ENCODE measurements at regions not wholly inside any gene's neighbourhood (a gene's known extent, or its start where the extent isn't known, plus 50 kb on each side); places are given as distances from the start of the nearest gene placed in this dataset.

DNA sequence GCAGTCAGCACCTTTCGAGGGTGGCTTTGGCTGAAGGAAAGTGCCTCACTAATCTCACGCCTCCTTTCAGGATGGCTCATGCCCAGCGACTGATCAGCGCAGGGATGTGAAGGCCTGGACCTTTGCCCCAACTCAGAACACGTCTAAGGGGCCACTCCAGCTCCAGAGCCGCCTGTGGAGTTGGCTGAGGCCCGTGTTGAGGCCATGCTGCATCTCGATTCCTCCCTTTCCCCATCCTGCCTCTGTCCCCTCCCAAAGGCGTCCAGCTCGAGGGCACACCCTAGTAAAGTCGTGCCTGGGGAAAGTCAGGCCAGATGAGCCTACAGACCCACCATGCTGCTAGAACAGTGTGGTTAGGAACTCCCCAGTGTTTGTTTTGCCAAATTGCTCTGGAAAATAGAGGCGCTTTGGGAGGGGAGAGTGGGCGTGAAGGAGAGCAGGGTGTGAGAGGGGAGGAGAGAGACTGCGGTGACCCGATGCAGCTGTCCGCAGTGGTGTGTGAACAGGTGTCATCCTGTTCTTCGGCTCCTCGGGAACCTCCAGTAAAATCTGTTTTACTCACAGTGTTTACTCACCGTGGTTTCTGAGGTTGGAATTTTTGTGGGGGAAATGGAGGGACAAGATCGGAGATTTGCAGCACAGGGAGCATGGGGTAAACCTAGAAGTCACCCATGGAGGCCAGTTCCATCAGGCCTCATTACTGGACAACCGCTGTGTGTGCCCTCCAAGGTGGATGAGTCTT is 85.0 kb upstream of the PMEPA1 start:
- DNase-seq, result no peak

DNA sequence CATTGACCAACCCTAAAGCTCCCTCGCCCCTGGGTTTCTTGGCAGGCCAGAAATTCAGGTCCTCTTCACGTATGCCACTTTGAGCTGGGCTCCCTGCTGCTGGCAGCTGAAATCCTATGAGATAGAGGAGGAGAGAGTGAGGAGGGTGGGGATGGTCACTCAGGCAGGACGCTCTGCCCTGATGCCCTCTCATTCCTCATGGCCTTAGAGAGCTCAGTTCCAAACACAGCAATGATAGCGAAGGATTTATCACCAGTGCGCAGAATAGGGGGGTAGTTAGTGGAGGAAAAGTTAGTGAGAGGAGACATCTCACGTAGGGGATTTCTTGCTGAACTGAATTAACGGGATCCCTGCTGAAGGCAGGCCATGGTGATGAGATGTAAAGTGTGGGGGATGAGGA is 84.2 kb upstream of the PMEPA1 start:
- DNase-seq, result no peak

DNA sequence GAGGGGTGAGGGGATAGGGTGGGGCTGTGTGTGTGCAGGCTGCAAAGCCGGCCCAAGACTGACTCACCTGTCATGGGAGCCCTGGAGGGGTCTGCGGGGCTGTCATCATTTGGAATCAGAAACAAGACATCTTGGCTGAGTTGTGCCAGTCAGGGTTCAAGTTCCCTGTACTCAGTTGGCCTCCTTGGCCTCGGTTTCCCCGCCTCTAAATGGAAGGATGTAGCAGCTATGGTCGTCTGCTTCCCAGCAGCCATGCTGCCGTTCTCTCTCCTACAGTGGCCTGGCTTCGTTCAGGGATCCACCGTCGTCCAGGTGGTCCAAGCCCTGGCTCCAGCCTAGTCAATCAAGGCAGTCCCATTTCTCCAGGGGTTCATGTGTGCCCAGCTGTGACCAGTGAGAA is 83.6 kb upstream of the PMEPA1 start:
- no peak for DNase-seq

DNA sequence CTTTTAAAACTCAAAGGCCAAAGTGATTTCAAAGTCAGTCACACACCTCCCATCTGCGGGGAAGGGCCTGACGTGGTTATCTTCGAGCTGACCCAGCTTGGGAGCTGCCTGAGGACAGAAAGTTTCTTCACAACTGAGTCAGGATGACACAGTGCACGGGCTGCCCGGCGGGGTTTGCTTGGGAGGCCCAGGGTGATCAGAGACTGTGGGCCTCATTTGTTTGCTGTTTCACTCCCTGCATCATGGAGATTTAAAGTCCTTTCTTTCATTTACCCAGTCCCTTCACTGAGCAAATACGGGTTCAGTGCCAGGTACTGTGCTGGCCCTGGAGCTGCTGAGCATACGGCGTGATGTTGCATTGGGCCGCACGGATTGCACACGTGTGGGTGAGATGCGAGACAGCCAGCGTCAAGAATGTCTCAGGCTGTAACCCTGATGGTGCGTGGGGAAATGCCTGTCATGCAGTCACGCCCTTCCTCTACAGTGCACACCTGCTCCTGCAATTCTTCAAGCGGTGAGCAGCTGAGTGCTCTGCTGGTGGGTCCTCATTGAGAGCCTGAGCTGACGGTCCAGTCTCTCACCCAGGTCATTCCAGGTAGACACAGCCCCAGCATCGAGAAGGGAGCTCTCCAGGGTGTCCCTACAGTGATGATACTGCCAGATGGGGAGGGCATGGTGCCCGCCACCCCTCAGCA is 82.7 kb upstream of the PMEPA1 start:
- DNase-seq, result no peak

DNA sequence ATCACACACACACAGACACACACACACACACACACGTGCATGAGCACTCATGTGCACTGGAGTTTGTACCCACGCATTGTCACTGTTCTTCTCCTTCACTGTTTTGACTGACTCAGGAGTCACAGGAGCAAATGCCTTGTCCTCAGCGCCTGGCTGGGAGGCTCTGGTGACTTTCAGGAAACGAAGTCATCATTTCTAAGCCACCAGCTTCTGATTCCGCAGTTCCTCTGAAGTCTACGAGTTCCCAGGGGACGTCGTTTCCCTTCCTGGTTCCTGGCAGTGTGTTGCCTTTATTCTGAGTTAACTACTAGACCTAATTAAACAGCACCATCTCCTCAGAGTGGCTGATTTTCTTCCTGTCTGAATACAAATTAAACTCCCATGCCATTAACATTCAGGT is 82.2 kb upstream of the PMEPA1 start:
- DNase-seq, result no peak

DNA sequence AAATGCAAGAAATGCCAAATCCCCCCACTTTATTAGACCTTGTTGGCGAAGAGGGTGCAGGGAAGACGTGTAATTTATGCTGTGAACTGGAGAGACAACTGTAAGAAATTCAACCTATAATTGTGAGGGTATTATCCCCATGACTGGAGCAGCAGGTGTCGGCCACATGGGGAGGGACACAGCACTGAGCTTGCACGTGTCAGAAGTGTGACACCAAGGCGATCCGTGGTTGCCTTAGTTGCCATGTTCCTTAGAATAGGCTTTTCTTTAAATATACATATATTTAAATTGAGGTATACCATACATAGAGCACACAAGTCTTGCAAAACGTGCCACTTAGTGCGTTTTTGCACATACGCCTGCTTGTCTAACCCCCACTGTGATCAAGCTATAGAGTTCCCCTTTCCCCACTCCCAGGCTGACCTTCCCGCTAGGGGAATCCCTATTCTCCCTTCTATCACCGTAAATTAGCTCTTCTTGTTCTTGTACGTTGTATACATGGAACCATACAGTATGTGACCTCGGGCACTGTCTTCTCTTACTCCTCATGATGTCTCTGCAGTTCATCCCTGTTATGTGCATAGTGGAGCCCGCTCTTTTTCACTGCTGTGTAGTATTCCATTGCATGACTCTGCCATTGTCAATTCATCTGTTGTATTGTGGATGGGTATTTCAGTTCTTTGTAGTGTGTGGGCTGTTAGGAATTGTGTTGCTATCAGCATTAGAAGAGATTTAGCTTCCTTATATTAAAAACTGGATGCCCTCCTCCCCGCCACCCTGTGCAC is 81.6 kb upstream of the PMEPA1 start:
- DNase-seq, result no peak

DNA sequence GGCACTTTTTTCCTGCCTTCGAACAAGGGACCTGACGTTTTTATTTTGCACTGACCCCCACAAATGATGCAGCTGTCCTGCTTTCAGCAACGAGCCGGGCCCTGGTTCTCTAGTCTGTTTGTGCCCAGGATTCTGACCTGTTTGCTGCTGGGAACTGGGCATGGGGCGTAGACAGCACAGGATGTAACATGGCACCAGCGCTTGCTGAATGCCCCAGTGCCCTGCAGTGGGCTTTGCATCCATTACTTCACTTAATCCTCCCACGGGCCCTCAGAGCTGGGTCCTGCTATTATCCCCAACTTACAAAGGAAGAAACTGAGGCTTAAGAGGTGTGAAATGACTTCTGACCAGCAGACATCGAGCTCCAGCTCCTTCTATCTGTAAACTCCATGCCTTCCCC is 80.4 kb upstream of the PMEPA1 start:
- no peak for DNase-seq

DNA sequence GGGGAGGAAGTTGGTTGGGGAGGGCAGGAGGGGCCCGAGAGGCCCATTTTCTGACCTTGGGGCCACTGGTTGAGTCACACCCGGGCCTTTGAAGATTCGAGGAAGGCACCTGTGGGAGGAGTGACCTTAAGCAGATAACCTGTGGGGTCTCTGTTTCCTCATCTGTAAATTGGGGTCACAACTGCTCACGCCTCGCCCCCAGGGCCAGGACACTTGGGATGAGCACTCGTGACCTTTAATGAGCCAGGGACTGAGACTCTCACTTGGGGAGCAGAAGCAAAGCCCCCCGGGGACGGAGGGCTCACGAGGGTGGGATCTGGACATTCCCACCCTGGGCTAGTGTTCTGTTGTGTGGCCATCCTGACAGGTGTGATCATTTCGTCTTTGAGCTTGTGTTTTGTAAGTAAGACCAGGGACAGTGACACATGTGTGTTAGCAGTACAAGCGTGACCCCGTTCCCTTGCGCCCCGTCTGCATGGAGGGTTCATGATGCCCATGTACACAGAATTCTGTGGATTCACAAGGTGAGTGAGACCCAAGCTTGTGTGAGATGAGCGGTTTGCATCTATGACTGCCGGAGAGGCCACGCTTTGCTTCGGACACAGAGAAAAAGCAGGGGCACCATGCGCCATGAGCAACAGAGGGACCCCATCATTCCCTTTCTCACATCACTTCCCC is 79.3 kb upstream of the PMEPA1 start:
- no peak for DNase-seq

DNA sequence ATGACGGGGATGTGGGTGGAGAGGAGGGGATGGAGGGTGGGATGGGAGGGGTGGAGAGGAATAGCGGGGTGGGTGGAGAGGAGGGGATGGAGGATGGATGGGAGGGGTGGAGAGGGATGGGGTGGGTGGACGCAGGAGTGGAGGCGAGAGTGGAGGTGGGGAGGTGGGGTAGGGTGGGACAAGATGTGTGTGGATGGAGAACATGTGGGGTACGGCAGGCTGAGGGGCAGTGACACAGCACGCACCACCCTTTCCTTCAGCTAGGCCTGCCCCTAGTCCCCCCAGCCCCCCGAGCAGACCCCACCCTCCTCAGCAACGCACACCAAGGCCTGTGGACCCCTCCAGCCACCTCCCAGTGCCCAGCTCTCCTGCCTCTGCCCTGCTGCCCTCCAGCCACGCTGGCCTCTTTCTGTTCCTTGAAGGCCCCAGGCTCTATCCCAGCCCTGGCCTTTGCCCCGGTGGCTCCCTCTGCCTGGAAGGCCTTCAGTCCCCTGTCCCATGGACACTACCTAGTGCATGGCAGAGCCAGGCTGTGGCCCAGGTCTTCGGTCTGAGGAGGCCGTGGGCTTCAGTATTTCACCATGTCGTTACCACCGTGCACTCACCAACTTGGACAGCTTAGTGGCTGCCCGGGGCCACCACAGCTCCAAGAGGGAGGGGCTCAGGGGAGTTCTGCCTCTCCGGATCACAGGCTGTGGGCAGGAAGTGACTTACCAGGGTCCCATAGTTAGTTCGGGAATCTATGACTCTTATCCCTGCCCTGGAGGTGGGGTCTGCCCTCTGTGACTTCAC is 78.4 kb upstream of the PMEPA1 start:
- no peak for DNase-seq

DNA sequence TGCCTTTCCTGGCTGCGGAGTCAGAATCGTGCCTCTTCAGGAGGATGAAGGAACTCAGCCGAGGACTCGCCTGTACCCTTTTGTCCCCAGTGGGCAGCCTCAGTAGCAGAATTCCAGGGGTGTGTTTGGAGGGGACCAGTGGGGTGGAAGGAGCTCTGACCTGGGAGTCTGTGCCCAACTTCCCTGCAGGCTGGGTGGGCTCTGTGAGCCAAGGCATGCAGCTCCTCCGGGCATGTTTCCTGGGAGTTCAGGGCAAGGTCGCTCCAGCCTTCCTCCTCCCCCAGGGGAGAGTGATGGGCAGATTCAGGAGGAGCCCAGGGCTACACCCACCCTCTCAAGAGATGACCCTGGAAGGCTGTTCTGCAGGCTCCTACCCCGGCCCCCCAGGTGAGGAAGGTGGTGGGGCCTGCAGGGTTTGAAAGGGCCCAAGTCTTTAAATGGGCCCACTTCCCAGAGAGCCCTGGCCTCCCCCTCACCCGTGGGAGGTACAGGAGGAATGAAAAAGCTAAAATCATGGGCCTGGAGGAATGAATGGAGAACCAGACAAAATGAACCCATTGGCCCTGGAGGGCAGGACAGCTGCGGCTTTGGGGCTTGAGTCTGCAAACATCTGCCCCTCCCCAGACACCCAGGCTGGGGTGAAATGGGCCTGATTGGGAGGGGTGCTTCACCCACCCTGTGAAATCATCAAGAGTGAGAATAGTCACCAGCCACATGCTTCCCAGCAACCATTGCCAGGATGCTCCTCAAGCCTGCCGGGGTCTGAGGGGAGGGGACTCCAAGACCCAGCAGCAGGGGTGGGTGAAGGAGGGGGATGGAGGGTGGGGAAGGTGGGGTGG is 77.6 kb upstream of the PMEPA1 start:
- no peak for DNase-seq

DNA sequence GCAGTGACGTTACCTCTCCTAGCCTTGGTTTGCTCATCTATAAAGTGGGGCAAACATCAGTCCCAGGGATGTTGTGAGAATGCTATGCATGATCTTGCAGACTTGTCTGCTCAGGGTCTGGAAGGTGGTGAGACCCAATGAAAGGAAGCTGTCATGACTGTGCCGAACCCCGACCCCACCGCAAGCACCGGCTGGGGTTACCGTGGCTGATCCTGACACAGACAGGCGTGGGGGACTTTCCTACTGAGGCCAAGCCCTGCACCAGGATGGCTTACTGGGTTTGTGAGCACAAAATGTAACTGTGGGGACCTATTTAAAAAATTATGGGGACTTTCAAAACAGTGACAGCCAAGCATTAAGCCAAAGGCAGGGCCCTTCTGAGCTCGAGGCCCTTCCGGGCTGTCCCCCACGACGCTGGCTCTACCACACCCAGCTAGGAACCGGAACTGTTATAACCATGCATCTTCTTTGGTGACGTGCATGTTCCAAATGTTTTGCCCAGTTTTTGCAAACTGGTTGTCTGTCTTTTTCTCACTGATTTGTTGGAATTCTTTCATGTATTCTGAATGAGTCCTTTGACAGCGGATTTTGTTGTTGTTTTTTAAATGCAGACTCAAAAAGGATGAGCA is 76.6 kb upstream of the PMEPA1 start:
- no peak for DNase-seq

DNA sequence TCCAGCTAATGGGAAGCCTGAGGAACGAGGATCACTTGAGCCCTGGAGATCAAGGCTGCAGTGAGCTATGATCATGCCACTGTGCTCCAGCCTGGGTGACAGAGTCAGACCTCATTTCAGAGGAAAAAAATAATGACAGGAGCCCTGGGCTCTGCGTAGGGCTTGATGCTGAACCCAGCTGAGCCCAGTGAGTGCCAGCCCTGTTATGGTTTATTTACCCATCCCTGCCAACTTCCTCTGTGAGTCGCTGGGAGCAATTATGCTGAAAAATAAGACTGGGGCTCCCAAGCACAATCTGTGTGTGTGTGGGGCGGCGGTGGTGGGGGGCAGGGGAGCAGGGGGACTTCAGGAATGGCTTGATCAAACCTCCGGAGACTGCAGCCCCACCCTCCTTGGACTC is 75.9 kb upstream of the PMEPA1 start:
- DNase-seq, result no peak

DNA sequence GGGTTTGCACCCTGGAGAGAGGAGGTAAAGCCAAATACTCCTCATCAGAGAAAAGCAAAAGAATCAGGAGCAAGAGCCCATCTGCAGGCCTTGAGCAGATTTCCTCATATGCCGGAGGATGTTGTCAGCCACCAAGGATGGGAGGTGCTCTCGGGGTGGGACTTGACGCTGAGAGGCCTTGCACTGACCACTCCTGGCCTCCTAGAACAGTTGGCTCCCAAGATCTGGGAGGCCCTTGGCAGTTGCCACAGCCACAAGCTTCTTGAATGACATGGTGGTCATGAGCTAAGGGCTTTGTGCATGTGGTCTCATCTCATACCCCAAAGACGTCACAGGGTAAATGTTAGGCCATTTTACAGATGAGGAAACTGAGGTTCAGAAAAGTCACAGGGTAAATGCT is 75.2 kb upstream of the PMEPA1 start:
- no peak for DNase-seq

DNA sequence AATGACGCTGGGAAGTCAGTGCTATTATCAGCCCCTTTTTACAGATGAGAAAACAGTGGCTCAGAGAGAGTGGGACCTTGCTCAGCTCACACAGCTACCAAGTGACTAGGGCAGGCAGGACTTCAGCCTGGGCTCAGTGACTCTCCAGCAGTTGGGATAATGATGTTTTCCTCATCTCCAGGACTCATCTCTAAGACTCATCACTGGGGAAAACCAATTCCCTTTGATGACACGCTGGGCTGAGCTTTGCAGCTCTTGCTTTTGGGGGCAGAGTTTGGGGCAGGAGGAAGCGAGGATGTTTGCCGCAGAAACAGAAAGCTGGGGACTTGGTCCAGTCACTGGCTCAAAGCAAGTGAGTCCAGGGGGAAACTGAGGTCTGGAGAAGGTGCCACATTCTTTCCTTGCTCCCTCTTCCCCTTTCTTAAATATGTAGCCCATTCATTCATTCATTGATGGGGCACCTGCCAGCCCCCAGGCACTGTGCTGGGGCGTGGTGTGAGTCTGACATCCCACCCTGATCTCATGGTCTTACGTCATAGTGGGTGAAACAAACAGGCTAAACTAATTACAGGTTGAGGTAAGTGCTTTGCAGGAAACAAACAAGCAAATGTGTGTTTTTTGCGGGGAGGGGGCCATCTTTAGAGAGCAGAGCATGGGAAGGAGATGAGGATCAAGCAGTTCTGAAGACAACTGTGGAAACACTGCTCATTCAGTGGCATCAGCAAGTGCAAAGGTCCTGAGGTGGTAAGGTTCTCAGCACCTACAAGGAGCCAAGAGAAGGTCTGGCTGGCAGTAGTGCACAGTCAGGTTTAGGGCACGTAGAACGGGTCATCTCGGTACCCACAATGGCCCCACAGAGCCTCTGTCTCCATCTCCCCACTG is 74.4 kb upstream of the PMEPA1 start:
- DNase-seq, result no peak

DNA sequence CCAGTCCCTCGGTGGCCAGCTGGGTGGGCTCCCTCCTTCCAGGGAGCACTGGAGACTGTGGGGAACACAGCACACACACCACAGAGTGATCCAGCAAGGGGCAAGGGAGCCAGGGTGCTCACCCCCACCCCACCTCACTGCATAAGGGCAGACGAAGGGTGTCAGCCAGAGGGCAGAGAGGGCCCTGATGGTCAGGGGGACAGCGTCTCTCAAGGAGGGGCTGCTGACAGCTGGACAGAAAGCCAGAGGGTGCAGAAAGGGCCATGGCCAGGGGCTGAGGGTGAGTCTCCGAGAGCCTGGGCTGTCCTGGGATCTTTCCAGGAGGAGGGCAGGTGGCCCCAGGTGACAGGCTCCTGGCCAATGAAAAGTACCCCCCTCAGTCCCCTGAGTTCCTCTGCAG is 73.4 kb upstream of the PMEPA1 start:
- DNase-seq, result no peak

DNA sequence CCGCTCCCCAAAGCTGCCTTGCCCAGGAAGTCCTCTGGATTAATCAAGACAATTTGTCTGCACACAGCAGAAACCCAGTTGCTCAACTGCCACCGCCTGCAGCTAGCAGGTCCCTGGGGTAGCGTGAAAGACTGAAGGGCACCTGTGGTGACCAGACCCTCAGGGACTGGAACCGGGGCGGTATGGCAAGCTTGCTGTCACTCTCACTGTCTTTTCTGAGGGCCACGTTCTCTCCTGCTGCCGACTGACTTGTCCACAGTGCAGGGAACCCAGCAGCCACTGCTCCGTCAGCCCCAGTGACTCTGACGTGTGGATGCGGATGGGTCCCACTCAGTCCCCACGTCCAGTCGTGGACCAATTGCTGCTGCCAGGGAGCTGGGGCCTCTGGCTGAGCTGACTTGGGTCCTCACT is 72.8 kb upstream of the PMEPA1 start:
- DNase-seq, result no peak

DNA sequence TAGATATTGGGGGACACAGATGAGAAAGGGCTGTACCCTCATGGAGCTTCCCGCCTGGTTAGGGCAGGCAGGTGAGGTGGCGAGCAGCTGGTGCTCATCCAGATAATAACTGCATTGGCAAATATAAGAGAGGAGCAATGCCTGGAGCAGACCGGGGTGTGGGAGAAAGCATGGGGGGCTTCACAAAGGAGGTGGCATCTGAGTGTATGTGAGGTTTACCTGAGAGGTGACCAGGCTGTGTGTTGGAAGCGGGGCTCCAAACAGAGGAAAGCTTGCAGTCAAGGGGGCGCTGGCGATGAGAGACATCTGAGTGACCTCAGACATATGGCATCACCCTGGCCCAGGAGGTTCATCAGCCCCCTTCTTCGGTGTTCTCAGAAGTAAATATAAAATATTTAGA is 72.1 kb upstream of the PMEPA1 start:
- DNase-seq, result no peak

DNA sequence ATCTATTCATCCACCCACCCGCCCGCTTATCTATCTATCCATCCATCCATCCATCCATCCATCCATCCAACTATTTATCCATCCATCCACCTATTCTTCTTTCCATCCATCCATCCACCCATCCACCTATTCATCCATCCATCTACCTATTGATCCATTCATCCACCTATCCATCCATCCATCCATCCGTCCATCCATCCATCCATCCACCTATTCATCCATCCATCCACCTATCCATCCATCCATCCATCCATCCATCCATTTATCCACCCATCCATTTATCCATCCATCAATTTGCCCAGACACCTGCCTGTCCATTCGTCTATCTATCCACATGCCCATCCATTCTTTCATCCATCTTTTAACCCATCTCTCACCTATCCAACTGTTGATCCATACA is 71.1 kb upstream of the PMEPA1 start:
- no peak for DNase-seq

DNA sequence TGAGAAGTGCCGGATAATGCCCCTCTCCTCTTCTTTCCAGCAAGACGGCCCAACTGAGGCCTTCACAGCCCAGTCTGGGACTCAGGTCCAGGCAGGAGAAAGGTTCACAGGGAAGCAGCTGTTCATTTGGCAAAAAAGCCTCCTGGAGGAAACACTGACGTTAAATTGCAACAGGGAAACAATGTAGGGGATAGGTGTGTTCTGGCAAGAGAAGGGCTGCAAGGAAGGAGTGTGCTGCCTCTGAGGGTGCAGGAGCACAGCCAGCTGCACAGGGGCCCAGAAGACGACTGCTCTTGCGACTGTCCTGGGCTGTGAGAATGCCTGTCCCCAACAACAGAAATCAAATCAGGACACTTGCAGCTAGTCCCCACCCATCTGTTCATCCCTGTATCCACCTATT is 70.6 kb upstream of the PMEPA1 start:
- DNase-seq, result no peak

DNA sequence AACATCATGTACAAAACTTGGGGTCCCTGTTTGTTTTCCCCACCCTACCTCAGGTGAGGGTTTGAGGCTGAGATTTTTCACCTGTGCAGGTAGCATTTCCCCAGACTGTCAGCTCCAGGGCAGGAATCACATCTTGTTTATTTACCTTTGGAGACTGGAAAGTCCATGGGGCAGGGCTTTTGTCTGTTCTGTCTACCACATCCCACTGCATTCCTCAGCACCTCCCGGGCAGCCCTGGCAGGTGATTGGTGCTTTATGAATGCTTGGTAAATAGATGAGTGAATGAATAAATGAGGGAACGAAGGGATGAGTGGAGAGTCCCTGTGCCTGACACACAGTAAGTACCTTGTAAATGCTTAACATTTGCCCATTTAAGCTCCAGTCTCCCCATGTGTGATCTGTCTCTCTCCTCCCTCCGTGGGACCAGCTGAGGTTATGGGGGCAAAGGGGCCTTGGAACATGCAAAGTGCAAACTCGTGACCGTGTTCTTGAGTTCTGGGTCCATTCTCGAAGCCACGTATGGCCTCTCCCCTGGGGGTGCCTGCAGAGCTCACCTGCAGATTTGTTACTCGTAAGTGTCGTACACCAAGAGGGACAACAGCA is 69.7 kb upstream of the PMEPA1 start:
- no peak for DNase-seq
